ENCODE measurements at regions not wholly inside any gene's neighbourhood (a gene's known extent, or its start where the extent isn't known, plus 50 kb on each side); places are given as distances from the start of the nearest gene placed in this dataset.

DNA sequence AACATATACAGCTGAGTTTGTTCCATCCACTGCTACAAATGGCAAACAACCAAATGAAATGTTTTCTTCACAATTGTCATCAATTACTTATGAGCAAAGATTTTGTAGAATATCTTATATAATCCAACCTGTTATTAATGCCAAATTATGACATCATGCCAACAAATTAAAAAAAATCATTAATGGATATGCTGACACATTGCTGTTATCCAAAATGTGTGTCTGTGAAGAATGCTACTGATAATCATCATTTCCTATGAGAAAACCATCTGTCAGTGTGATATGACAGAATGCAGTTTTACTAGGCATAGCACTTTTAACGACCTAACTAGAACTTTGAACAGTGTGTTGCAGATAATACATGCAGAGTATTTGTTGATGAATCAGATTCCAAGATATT lies 556.5 kb upstream of the KCNMB2 start:
- DNase-seq, result no peak

DNA sequence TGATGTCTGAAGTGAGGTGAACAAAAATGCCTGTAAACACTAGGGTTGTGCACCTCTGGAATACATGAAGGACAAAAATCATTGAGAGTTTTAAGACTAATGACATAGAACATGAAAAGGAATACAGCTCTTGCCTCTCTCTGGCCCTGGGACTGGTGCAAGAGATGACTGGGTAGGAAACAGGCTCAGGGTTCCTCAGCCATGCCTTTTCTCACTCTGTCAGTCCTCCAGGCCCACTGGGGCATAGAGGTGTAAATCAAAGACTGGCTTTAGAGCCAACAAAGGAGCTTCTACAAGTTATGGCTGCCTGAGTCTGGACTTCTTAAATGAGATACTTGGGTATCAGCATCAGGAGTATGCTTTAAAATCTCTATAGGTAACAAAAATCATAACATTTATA lies 554.7 kb upstream of the KCNMB2 start:
- no peak for DNase-seq

DNA sequence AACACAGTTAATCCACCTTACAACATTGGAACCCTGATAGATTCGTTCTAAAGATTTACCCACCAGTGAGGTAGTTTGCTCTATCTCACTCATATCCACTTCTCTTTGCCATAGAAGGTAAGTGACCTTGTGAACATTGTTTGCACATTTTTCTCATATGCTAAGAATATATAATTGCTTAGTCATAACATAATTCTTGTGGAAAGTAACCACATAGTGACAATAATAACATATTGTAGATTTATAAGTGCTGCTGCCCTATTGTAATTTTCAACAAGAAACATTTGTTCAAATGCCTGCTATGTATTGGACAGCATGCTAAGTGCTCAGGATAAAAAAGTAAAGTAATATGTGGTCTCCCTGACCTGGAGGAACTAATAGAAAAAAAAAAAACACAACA lies 554.2 kb upstream of the KCNMB2 start:
- no peak for DNase-seq

DNA sequence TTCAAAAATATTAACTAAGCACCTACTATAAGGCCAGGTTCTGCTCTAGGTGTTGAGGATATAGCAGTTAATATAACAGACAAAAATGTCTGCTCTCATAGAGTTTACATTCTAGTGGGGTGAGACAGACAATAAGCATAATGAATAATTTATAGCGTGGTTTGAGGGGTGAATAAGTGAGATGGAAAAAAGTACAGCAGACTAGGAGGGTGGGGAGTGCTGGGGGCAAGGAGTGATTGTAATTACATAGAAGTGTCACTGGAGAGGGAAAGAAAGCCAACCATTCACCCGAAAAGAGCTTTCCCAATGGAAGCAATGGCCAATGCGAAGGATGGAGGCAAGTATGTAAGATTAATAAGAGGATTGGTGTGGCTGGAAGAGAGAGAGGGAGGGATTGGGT lies 552.9 kb upstream of the KCNMB2 start:
- DNase-seq, result no peak

DNA sequence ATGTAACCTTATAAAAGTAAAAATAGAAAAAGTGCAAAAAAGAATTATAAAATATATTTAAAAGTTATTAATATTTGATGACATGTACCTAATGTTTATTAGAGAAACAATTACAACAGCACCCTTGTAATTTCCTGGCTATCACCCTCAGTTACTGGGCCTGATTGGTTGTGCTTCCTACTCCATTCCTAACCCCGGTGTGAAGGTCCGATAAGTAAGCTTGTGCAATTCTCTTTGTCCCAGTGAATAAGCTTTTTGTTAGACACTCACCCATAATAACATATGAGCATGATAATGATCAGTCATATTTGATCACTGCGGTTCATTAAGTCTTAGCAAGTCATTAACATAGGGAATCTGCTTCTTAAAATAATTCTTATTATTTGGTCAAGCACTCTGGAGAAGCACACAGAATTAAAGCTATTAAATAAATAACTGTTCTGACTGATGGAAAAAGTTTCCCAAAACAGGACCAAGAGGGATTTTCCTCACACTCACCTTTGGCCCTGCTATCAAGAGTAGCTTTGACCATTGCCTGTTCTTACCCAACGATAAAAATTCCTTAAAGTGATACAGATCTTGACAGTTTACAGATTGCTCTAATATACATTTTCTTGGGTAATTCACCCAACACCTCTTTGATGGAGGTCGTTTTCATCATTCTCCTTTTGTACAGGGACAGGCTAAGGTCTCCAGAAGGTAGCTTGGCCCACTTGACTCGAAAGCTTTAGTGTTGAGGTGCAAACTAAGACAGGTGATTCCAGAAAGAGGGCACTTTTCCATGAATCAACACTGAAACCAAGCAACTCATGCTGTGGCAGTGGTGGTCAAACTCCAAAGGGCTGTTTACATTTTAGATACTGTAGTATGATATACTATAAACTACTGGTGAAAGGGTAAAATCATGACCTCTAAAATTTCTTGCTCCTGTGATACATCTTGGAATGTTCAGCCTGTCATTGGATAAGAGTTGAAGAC lies 543.0 kb upstream of the KCNMB2 start:
- no peak for DNase-seq

DNA sequence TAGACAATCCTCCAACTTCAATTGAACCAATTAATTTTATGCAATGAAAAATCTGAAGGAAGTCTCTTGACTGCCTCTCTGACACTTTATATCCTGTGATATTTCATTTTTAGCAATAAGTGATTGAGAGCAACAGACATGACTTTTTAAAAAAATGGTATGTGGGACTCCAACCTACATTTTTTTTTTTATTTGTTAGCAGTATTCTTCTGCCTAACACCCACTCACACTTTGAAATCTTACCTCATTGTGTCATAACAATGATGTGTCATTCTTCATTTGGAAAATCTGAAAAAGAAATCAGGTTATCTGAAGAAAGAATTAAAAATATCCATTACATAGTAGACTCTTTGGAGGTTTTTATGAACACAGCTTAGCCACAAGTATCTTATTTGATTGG lies 541.3 kb upstream of the KCNMB2 start:
- DNase-seq, result no peak

DNA sequence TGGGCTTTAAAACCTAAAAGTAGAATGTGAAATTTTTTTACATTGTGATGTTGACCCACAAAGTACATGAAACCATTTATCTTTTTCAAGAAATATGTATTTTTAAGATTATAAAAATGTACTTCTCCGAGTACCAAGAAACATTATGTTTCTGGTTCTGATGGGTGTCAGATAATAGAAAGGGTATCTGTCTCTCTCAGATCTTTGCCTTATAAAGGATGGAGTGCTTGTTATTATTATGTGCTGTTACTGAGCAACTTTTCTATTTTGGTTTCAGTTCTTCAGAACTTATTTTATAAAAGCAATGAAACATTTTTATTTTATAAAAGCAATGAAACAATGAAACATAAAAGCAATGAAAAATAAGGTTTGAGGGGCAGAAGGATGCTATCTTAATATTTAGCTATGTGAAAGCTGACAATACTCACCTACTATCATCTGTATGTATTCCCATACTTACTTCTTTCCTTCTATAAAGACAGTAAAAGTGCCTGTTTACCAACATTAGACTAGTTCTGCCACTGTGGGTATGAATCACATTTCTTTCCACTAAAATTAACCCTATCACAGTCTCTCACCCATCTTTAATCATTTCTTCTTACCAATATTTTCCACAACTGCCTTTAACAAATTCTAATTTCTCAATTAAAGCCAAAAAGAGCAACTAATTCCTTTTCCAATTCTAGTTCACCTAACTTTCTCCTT lies 540.7 kb upstream of the KCNMB2 start:
- no peak for DNase-seq

DNA sequence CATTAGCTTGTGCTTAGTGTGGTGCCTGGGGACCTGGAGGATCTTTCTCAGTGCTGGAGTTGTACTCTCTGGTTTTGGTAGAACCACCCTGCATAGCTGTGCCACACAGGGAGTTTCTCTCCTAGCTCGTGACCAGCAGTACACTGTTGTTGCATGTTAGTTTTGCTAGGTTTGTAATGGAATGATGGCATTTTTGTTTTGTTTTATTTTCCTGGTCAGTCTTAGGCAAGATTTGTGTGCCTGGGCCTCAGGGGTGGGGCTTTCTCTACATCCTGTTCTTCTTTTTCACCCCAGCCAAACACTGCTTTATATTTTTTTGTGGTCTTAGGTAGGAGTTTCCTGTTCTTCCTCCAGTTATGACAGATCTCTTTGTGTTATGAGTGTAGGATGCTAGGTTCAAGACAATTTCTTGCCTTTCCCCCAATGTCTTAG lies 534.5 kb upstream of the KCNMB2 start:
- no peak for DNase-seq

DNA sequence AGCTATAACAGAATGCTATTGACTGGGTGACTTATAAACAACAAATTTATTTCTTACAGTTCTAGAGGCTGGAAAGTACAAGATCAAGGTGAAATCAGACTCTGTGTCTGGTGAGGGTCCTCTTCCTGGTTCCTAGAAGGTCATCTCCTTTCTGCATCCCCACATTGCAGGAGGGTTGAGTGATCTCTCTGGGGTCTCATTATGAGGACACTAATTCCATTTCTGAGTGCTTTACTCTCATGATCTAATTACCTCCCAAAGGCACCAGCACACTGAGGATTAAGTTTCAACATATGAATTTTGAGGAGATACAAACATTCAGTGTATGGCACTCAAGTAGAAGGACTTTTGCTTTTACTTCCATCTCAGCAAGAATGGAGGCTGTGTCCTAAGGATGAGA lies 534.1 kb upstream of the KCNMB2 start:
- DNase-seq, result no peak

DNA sequence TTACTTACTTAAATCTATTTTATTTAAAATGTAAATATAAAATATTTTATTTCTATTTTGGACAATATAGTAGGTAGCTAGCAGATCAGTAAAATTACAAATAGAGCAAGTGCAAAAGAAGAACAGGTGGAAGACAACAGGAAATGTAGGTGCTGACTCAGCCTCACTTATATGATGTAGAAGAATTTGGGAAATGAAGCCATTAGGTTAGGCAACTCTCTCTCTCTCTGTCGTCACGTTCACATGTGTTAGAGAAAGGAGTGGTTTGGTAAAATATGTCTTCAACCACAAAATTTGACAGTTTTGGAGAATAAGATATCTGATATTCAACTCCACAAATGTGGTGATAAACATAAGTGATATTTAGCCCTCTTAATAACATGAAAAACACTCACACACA lies 532.5 kb upstream of the KCNMB2 start:
- DNase-seq, result no peak

DNA sequence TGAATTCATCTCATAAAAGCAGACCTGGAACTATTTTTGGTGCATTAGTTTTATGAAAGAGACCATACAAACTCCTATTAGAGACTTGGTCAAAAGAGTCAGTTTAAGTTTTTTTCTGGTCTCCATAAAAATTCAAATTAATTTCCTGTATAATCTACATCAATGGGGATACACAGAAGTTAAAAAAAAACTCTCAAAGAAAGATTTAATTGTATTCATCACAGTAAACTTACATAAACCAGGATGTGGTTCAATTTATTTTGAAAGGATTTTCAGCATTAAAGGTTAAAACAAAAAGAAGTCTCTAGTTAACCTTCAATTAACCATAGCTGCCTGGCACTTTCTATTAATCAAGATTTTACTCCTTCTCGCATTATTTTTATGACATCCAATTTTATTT lies 530.3 kb upstream of the KCNMB2 start:
- DNase-seq, result no peak

DNA sequence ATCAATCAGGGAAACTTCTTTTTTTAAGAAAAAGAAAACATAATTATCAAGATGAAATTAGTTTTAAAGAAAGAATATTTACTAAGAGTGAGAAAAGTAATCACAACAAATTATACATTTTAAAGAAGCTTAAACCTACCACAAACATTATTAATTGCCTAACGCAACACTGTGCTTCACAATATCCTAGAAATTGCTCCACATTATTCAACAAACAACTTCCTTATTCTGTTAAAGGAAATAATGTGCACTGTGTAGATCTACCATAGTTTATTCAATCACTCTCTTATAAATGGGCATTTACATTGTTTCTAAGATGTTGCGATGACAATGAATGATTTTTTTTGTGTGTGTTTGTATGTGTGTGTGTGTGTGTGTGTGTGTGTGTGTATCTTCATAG lies 525.9 kb upstream of the KCNMB2 start:
- no peak for DNase-seq

DNA sequence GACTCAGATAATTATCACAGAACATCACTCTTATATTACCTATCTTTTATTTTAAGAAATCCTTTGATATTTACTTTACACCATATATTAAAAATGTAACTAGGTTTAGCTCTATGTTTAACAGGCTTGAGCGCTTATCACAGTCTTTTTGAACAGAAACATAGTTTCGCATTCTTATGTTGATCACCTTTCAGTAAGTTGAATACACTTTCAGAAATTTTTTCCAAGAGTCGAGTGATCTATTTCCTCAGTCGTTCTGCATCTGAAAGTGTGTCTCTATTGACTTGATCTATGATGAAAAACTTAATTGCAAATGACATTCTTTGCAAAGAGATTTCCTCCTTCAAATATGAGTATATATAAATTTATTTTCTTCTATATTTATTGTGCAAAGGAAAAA lies 516.6 kb upstream of the KCNMB2 start:
- DNase-seq, result no peak

DNA sequence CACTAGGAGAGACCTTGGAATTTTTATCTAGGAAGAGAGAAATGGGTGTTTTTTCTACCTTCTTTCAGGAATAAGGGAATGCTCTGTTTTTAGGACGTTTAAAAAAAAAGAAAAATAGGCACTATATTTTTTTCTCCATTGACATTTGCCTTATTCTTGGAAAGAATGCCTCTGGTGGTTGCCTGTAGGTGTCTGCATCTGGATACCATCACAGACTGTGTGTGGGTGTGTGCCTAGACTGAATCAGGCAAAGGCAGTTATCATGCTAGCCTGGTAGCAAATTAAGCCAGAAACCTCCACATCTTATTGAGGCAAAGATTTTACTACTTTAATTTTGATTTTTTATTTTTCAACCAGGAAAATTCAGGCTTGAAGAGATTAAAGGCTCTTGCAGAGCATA lies 513.6 kb upstream of the KCNMB2 start:
- DNase-seq, result no peak

DNA sequence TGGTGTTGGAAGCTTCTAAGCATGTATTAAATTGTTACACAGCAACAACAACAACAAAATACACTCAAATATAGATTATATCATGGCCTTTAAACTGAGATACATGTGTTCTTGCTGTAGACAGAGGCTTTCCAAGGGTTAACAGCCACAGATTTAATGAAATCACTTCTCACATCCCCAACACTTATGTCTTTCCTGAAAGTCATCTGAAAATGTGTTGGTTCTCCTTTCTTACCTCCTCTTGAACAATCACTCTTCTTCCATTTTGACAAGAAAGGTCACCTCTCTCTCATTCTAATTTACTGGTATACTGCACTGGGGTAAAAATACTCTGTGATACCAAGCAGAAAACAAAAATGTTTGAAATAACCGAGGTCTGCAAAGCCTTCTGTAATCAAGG lies 507.3 kb upstream of the KCNMB2 start:
- no peak for DNase-seq

DNA sequence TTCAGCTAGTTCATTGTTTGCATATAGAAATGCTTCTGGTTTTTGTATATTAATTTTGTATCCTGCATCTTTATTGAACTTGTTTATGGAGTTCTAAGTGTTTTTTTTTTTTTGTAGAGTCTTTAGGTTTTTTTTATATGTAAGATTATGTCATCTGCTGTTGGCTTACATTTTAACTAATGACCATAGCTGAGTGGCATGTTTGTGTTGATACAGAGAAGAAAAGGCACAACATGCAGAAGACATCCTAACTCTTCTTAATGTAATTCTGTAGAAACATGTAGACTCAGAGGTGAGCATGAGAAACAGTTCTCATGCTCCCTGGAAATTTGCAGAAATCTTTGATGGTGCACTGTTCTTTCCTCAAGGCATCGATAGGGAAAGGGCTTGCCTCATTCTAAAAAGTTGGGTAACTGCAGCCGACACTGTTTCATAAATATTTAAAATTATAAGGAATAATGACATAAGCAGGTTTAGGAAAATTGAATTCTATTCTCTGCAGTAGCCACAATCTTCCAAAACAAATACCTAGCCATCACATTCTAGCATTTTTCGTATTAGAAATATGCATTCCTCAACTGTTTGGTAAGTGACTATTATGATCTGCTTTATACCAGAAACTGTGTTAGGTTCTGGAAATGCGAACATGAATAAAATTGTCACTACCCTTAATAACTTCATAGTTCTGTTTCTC lies 499.6 kb upstream of the KCNMB2 start:
- no peak for DNase-seq

DNA sequence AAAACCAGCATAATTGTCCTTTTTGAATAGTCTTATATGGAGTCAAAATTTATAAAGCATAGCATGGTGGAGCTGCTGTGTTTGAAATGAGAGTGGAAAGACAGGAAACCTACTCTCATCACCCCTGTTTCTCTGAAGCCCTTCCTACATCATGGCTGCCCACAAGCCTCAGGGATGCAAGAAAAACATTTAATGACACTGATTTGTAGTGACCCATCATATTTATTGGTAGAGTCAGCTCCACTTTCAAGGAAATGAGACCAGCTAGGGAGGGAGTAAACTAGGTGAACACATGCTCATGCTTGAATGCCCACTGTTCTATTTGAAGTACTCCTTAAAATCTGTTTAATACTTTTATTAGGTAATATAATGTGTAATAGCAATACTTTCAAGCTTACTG lies 494.3 kb upstream of the KCNMB2 start:
- DNase-seq, result no peak

DNA sequence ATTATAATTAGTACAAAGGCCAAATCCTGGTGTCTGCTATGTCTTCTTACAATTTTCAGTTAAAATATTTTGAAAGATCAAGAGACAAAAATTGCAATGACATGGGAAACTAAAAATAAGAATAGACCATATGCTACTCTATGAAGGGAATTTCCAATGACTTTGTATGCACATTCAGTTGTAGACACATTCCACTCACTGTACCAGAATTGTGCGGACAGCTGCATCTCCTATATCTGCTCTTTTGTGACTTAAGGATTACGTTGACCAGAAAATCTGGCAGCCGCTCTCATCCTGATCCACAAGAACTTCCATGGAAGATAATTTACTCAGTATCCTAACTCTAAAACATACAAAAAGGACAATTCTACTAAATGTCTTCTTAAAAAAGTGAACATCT lies 493.9 kb upstream of the KCNMB2 start:
- DNase-seq, result no peak

DNA sequence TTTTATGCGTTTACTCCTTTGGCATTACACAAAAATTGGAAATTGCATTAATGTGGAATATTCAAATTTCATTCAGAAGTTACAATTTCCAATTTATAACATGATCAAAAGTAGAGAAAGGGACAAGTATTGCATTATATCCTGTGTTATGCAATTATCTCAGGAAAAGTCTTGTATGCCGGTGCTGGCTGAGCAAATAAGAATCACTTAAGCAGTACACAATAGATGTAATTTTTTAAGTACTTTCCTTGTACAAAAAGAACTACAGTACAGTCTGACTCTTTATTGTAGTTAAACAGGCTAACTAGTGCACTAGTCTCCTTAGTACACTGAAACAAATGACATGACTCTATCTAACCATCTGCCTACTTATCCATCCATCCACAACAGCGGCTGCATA lies 493.2 kb upstream of the KCNMB2 start:
- no peak for DNase-seq

DNA sequence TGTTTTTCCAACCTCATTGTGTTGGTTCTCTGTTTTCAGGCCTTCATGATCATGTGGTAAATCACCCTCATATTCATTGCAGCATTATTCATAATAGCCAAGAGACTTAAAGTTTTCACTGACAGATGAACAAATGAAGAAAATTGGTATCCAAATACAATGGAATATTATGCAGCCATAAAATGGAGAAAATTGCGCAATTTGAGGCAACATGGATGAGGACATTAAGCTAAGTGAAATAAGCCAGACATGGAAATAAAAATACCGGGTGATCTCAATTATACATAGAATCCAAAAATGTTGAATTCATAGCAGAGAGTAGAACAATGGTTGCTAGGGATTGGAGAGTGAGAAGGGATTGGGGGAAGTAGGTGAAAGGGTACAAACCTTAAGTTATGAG lies 491.9 kb upstream of the KCNMB2 start:
- DNase-seq, result no peak

DNA sequence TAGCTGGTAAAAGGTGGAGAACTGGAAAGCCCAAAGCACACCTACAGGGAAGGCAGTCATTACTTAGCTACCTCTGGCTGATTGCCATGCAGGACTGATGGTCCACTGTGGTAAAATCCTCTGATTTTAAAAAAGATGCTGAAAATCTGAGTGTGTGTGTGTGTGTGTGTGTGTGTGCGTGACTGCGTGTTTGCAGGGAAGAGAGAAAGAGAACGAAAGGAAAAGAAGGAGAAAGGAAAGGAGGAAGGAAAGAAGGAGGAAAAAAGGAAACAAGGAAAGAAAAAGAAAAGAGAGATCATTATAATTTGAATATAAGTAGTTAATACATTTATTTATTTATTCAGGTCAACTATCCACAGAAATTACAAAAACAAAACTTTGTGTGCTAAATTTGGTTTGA lies 488.7 kb upstream of the KCNMB2 start:
- no peak for DNase-seq

DNA sequence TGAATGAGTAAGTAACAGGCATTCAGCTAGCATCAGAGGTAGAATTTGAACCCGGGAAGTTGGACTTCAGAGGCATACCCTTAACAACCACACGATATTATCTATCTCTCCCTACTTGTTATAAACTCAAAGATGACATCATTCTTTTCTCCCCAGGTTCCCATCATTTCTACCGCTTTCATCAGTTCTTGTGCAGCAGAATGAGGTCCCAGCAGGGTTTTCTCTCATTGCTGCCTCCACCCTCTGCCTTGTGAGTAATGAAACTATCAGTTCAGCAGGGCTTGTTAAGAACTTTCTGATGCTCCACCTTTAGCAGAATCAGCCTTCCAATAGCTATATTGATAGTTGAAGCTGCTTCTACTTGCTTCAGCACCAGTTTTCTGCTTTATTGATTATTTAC lies 487.5 kb upstream of the KCNMB2 start:
- DNase-seq, result no peak

DNA sequence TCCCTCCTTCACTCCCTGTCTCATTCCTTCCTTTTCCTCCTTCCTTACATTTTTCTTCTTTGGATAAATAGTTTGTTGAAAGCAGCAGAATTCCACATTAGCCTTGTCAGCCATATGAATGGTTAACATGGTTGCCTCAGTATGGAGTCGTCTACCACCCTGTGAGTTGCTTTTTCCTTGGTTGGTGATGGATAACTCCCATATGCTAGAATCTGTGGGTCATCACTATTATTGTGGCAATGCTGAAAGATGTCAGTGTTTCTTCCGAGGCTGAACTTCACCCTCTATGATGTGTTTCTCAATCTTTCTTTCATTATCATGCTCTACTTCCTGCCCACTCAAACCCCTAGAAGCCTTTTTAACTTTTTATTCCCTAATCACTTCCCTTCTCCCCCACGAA lies 481.8 kb upstream of the KCNMB2 start:
- no peak for DNase-seq

DNA sequence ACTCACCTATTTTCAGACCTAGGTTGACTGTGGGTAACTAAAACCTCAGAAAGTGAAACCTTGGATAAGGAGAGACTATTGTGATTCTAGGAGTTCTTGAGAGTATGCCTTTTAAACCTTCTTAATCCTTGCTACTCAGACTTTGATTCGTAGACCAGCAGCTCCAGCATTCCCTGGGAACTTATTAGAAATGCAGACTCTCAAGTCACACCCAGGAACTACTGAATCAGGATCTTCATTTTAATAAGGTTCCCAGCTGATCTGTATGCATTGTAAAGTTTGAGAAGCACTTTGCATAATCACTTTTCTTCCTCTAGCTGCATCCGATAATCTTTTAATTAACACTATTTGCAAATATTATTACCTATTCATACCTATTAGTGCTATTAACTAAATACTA lies 480.3 kb upstream of the KCNMB2 start:
- DNase-seq, result no peak
